Choroid plexus epithelial cell (primary cell): ENCODE measurements at regions not wholly inside any gene's neighbourhood (a gene's known extent, or its start where the extent isn't known, plus 50 kb on each side); places are given as distances from the start of the nearest gene placed in this dataset.

Source experiments
- DNase-seq: peaks from one replicate; pipeline ENCODE4 v3.0.0-alpha.2; 2010; ENCODE audit warnings: low read depth
- H3K4me3 ChIP-seq: 2 replicates; pipeline ENCODE4 v1.5.1; 2011; ENCODE audit warnings: low read depth, mild to moderate bottlenecking, control low read depth, low read length, moderate library complexity
- TF ChIP-seq, protein P1 (sequence below): conservative IDR thresholded peaks from 2 replicates; pipeline ENCODE4 v1.5.1; 2011; ENCODE audit warnings: low read depth, mild to moderate bottlenecking, control low read depth, inconsistent platforms, low read length, moderate library complexity

GRCh38 chr15:36481156-36481555, 98.3 kb upstream of the CDIN1 start:
- TF ChIP-seq, protein P1, sequence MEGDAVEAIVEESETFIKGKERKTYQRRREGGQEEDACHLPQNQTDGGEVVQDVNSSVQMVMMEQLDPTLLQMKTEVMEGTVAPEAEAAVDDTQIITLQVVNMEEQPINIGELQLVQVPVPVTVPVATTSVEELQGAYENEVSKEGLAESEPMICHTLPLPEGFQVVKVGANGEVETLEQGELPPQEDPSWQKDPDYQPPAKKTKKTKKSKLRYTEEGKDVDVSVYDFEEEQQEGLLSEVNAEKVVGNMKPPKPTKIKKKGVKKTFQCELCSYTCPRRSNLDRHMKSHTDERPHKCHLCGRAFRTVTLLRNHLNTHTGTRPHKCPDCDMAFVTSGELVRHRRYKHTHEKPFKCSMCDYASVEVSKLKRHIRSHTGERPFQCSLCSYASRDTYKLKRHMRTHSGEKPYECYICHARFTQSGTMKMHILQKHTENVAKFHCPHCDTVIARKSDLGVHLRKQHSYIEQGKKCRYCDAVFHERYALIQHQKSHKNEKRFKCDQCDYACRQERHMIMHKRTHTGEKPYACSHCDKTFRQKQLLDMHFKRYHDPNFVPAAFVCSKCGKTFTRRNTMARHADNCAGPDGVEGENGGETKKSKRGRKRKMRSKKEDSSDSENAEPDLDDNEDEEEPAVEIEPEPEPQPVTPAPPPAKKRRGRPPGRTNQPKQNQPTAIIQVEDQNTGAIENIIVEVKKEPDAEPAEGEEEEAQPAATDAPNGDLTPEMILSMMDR, result no peak
- DNase-seq, result no peak
- no peak overlapping the region for H3K4me3 ChIP-seq

GRCh38 chr15:36483409-36483808, 96.0 kb upstream of the CDIN1 start:
- TF ChIP-seq, protein P1, result no peak

DNA sequence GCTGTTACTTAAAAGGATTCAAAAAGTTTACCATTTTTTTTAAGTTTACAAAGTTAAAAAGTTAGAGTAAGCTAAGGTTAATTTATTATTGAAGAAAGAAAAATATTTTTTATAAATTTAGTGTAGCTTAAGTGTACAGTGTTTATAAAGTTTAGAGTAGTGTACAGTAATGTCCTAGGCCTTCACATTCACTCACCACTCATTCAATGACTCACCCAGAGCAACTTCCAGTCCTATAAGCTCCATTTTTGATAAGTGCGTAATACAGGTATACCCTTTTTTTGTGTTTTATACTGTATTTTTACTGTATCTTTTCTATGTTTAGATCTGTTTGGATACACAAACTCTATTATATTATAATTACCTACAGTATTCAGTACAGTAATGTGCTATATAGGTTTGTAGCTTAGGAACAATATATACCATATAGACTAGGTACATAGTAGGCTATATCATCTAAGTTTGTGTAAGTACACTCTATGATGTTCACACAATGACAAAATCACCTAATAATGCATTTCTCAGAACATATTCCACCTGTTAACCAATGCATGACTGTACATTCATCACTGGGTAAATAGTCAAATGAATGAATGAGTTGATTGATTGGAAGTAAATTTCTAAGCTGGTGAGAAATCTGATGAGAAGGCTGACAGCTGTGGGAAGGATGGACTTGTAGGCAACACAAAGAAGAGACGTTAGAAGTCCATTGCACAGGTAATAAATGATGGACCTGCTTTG, 95.2 kb upstream of the CDIN1 start:
- H3K4me3 ChIP-seq, result no peak overlapping the region
- peak; percentile 18 for DNase-seq
- TF ChIP-seq, protein P1, result no peak

More at GRCh38 chr15:36483409-36483808, 96.0 kb upstream of the CDIN1 start:
- no peak for DNase-seq
- no peak overlapping the region for H3K4me3 ChIP-seq

- TF ChIP-seq, protein P1, result no peak
- no peak overlapping the region for H3K4me3 ChIP-seq
- no peak for DNase-seq
These were observed 87.5 kb upstream of the CDIN1 start for GRCh38 chr15:36491912-36492311.

- TF ChIP-seq, protein P1, result no peak
- no peak for DNase-seq
- H3K4me3 ChIP-seq, result no peak overlapping the region
These were observed 83.9 kb upstream of the CDIN1 start for GRCh38 chr15:36495456-36495991.

DNA sequence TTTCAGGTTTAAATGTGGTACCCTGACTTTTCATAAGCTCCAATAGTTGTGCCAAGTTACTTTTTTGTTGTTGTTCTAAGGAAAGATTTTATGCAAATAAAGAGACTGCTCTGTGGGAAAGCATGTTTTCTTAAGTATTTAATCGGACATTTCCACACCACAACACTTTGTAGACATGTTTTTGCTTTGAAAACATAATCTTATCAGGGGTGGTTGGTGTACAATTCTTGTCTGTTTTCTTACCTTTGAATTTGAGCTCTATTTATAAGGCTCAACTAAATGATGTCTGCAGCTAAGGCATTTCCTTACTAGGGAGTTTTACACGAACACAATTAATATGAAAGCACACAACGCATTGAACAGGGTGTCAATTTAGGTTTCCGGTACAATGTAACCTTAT, 81.5 kb upstream of the CDIN1 start:
- TF ChIP-seq, protein P1, result no peak
- H3K4me3 ChIP-seq, result no peak overlapping the region
- peak; percentile 13 for DNase-seq

DNA sequence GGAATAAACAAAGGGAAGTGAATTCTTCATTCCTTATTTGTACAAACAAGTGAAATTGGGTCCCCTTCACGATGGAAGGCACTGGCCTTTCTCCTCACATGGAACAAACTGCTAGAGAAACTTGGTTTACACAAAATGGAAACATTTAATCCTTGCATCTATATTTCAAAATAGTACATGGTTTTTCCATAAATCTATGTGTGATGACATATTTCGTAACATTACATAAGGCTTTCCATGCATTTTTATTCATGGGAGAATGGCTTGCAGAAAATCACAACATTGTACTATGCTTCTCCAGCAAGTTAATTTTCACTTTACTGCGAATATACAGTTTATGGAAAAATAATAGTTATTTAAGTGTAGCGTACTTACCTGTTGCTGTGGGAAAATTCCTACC, 81.0 kb upstream of the CDIN1 start:
- H3K4me3 ChIP-seq, result no peak overlapping the region
- no peak for DNase-seq
- TF ChIP-seq, protein P1, result no peak
